MM.1S (cell line): ENCODE measurements at regions not wholly inside any gene's neighbourhood (a gene's known extent, or its start where the extent isn't known, plus 50 kb on each side); places are given as distances from the start of the nearest gene placed in this dataset.

Source experiments
- CTCF ChIP-seq: fragments of 300-600 bp; sonication (generic); IDR thresholded peaks from 2 replicates; pipeline ENCODE4 v1.5.1; 2016; ENCODE audit warnings: antibody characterized with exemption, low read length, mixed read lengths
- EZH2 ChIP-seq: fragments of 300-600 bp; sonication (generic); optimal IDR thresholded peaks from 2 replicates; pipeline ENCODE3; 2017; ENCODE audit warnings: low read depth, mild to moderate bottlenecking, antibody characterized with exemption, low read length, mixed read lengths
- EZH2phosphoT487 ChIP-seq: fragments of 300-600 bp; sonication (generic); IDR thresholded peaks from 2 replicates; pipeline ENCODE4 v1.6.1; 2018; ENCODE audit warnings: antibody characterized with exemption, low read length

- TF ChIP-seq CTCF = no peak
- no peak for TF ChIP-seq EZH2
- no peak for TF ChIP-seq EZH2phosphoT487
Measured at GRCh38 chr2:120971866-120972265, 236.2 kb downstream of the GLI2 start.
